Calu3 (cell line): ENCODE measurements at regions not wholly inside any gene's neighbourhood (a gene's known extent, or its start where the extent isn't known, plus 50 kb on each side); places are given as distances from the start of the nearest gene placed in this dataset.

Source experiments
- BruUV-seq: library from RNA; stranded (reverse); fragments of 400-500 nt; replicated peaks from 2 replicates; lab custom pipeline; 2021; lab: Mats Ljungman, UMichigan
- CTCF ChIA-PET: fragments of 300-600 bp; sonication (Branson Sonifier 250); formaldehyde crosslinking; loops from one replicate; lab custom pipeline; 2022; ENCODE audit warnings: antibody characterized with exemption; lab: Charles Lee
- DNase-seq: peaks from one replicate; pipeline ENCODE4 v3.0.0; 2022
- H3K27ac Mint-ChIP-seq: one replicate; pipeline ENCODE4 v1.8.0; 2022; ENCODE audit warnings: mixed read lengths; ENCODE audit not compliant: unreplicated experiment
- H3K27me3 Mint-ChIP-seq: one replicate; pipeline ENCODE4 v1.8.0; 2022; ENCODE audit warnings: mixed read lengths; ENCODE audit not compliant: unreplicated experiment
- H3K36me3 Mint-ChIP-seq: one replicate; pipeline ENCODE4 v1.8.0; 2022; ENCODE audit warnings: mild to moderate bottlenecking, moderate library complexity, mixed read lengths; ENCODE audit not compliant: insufficient read depth, unreplicated experiment
- H3K4me1 Mint-ChIP-seq: one replicate; pipeline ENCODE4 v1.8.0; 2022; ENCODE audit warnings: mild to moderate bottlenecking, low read depth, mixed read lengths; ENCODE audit not compliant: unreplicated experiment
- H3K4me3 Mint-ChIP-seq: one replicate; pipeline ENCODE4 v1.8.0; 2022; ENCODE audit warnings: mild to moderate bottlenecking, low read depth, moderate library complexity, mixed read lengths; ENCODE audit not compliant: unreplicated experiment
- H3K9me3 Mint-ChIP-seq: one replicate; pipeline ENCODE4 v1.8.0; 2022; ENCODE audit warnings: low read depth, mixed read lengths; ENCODE audit not compliant: unreplicated experiment
- CTCF ChIP-seq: fragments of 200-600 bp; IDR thresholded peaks from one replicate; pipeline ENCODE4 v1.8.0; 2022; ENCODE audit warnings: antibody characterized with exemption; ENCODE audit not compliant: unreplicated experiment
- intact Hi-C: fragments of 100-400 bp; cut with micrococcal nuclease; formaldehyde crosslinking; loops from one replicate; pipeline ENCODE4 v1.10.0; 2022; ENCODE audit not compliant: unreplicated experiment

GRCh38 chr18:56186319-56186718 is 452.1 kb downstream of the TXNL1 start:
- DNase-seq, result no peak
- BruUV-seq, result no TSS peak
- H3K36me3 Mint-ChIP-seq, result no peaks in the 10 kb centered on the region

GRCh38 chr18:56185126-56185525 is 453.3 kb downstream of the TXNL1 start:
- no peaks in the 10 kb centered on the region for H3K36me3 Mint-ChIP-seq
- no peaks in the 10 kb centered on the region for H3K27me3 Mint-ChIP-seq
- peaks cover 4% of the 10 kb centered on the region for H3K9me3 Mint-ChIP-seq
- H3K4me3 Mint-ChIP-seq, result no peak overlapping the region
- no peak for TF ChIP-seq CTCF
- CTCF ChIA-PET, result no interaction called here
- intact Hi-C loops, result no loop called here
- no peaks in the 10 kb centered on the region for H3K4me1 Mint-ChIP-seq
- no peak overlapping the region for H3K27ac Mint-ChIP-seq
- no peak for DNase-seq
- no TSS peak for BruUV-seq

More at GRCh38 chr18:56186319-56186718, 452.1 kb downstream of the TXNL1 start:
- no peaks in the 10 kb centered on the region for H3K4me1 Mint-ChIP-seq
- no peak overlapping the region for H3K27ac Mint-ChIP-seq
- H3K9me3 Mint-ChIP-seq, result peaks cover 4% of the 10 kb centered on the region
- intact Hi-C loops, result no loop called here
- no peak overlapping the region for H3K4me3 Mint-ChIP-seq
- TF ChIP-seq CTCF, result no peak
- H3K27me3 Mint-ChIP-seq, result no peaks in the 10 kb centered on the region
- CTCF ChIA-PET, result no interaction called here

GRCh38 chr18:56176751-56177150 is 461.6 kb downstream of the TXNL1 start:
- Mint-ChIP-seq H3K9me3 (no peaks in the 10 kb centered on the region), H3K27ac (no peak overlapping the region), H3K36me3 (no peaks in the 10 kb centered on the region), H3K4me3 (no peak overlapping the region), H3K27me3 (no peaks in the 10 kb centered on the region), H3K4me1 (no peaks in the 10 kb centered on the region)
- BruUV-seq, result no TSS peak
- intact Hi-C loops, result no loop called here
- DNase-seq, result no peak
- no peak for TF ChIP-seq CTCF
- CTCF ChIA-PET, result no interaction called here

GRCh38 chr18:56175330-56176001 is 462.9 kb downstream of the TXNL1 start:
- intact Hi-C loops, result no loop called here
- no peak for DNase-seq
- Mint-ChIP-seq H3K4me1 (no peaks in the 10 kb centered on the region), H3K27ac (no peak overlapping the region), H3K36me3 (no peaks in the 10 kb centered on the region), H3K9me3 (no peaks in the 10 kb centered on the region), H3K4me3 (no peak overlapping the region), H3K27me3 (no peaks in the 10 kb centered on the region)
- TF ChIP-seq CTCF, result no peak
- BruUV-seq, result no TSS peak
- CTCF ChIA-PET, result no interaction called here
